Right atrium auricular region (tissue), 2 donors: ENCODE measurements at regions not wholly inside any gene's neighbourhood (a gene's known extent, or its start where the extent isn't known, plus 50 kb on each side); places are given as distances from the start of the nearest gene placed in this dataset.

Experiments
- DNase-seq: peaks from one replicate; pipeline ENCODE4 v3.0.0-alpha.2; 2019; ENCODE audit warnings: low spot score
- H3K27ac ChIP-seq, 2 donors: fragments of 200-600 bp; sonication (generic); 1 replicate in 1 of 2; 2 replicates in 1 of 2; pipeline ENCODE4 v1.5.1; 2016 to 2019
- H3K27me3 ChIP-seq, 2 donors: fragments of 200-600 bp; sonication (generic); one replicate each; pipeline versions ENCODE4 v1.5.1 to v1.6.0; 2017 to 2019
- H3K36me3 ChIP-seq: fragments of 200-600 bp; sonication (generic); one replicate; pipeline ENCODE4 v1.5.1; 2016
- H3K4me1 ChIP-seq, 2 donors: fragments of 200-600 bp; sonication (generic); one replicate each; pipeline versions ENCODE4 v1.5.1 to v1.6.0; 2017 to 2019
- H3K4me3 ChIP-seq, 2 donors: fragments of 200-600 bp; sonication (generic); 1 replicate in 1 of 2; 2 replicates in 1 of 2; pipeline ENCODE4 v1.5.1; 2017 to 2019; ENCODE audit warnings: mild to moderate bottlenecking in 1 of 2, moderate library complexity in 1 of 2
- H3K9me3 ChIP-seq, 2 donors: fragments of 200-600 bp; sonication (generic); one replicate each; pipeline ENCODE4 v1.5.1; 2019
- TF ChIP-seq, protein P1 (sequence below), 2 donors: fragments of 200-600 bp; sonication (generic); IDR thresholded peaks; one replicate each; pipeline ENCODE4 v1.5.1; 2019; ENCODE audit warnings: antibody characterized with exemption in 2 of 2

DNA sequence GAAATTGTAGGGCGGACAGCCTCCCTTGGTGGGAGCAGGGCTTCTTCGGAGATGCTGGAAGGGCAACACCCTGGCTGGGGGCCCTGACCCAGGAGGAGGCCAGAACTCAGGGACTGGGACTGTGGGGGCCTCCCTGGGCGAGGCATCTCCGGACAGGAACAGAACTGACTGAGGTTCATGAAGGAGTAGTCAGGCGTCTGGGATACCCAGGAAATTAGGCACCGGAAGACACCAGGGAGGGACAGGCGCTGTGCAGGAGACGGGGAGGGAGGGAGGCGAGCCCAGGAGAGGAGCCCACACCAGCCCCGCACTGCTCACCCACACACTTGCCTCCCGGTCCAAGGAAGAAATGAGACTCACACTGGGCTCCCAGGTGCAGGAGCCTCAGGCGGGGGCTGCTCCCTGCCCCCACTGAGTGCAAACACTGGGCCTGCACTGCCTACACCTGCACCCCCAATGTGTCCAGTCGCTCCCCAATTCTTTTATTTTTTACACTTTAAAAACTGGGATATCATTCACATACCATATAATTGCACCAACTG, 262.6 kb upstream of the SFSWAP start:
- no peak for DNase-seq
- TF ChIP-seq, protein P1, sequence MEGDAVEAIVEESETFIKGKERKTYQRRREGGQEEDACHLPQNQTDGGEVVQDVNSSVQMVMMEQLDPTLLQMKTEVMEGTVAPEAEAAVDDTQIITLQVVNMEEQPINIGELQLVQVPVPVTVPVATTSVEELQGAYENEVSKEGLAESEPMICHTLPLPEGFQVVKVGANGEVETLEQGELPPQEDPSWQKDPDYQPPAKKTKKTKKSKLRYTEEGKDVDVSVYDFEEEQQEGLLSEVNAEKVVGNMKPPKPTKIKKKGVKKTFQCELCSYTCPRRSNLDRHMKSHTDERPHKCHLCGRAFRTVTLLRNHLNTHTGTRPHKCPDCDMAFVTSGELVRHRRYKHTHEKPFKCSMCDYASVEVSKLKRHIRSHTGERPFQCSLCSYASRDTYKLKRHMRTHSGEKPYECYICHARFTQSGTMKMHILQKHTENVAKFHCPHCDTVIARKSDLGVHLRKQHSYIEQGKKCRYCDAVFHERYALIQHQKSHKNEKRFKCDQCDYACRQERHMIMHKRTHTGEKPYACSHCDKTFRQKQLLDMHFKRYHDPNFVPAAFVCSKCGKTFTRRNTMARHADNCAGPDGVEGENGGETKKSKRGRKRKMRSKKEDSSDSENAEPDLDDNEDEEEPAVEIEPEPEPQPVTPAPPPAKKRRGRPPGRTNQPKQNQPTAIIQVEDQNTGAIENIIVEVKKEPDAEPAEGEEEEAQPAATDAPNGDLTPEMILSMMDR (IDR thresholded peaks at IDR 0.05), result no peak

GRCh38 chr12:131449027-131449426, 261.9 kb upstream of the SFSWAP start:
- no peaks in the 10 kb centered on the region for H3K27me3 ChIP-seq
- H3K27ac ChIP-seq, result no peak overlapping the region
- no peaks in the 10 kb centered on the region for H3K36me3 ChIP-seq
- no peak for DNase-seq
- H3K4me1 ChIP-seq, result no peaks in the 10 kb centered on the region
- TF ChIP-seq, protein P1 (IDR thresholded peaks at IDR 0.05), result no peak
- H3K9me3 ChIP-seq, result peaks cover 0 to 25% of the 10 kb centered on the region in 2 donors
- H3K4me3 ChIP-seq, result no peak overlapping the region

More for the DNA sequence above, 262.6 kb upstream of the SFSWAP start:
- no peaks in the 10 kb centered on the region for H3K27me3 ChIP-seq
- H3K36me3 ChIP-seq, result no peaks in the 10 kb centered on the region
- no peaks in the 10 kb centered on the region for H3K4me1 ChIP-seq
- no peak overlapping the region for H3K27ac ChIP-seq
- H3K4me3 ChIP-seq, result no peak overlapping the region
- peaks cover 0 to 25% of the 10 kb centered on the region in 2 donors for H3K9me3 ChIP-seq

GRCh38 chr12:131452444-131452860, 258.4 kb upstream of the SFSWAP start:
- no peaks in the 10 kb centered on the region for H3K36me3 ChIP-seq
- TF ChIP-seq, protein P1 (IDR thresholded peaks at IDR 0.05), result peak in 1 of 2 donors; percentile 28
- no peaks in the 10 kb centered on the region for H3K27me3 ChIP-seq
- peaks cover 0 to 25% of the 10 kb centered on the region in 2 donors for H3K9me3 ChIP-seq
- H3K4me1 ChIP-seq, result no peaks in the 10 kb centered on the region
- no peak overlapping the region for H3K27ac ChIP-seq
- no peak overlapping the region for H3K4me3 ChIP-seq
- DNase-seq, result no peak

GRCh38 chr12:131454418-131455217, 256.3 kb upstream of the SFSWAP start:
- H3K27me3 ChIP-seq, result no peaks in the 10 kb centered on the region
- H3K9me3 ChIP-seq, result peaks cover 0 to 14% of the 10 kb centered on the region in 2 donors
- no peak overlapping the region for H3K4me3 ChIP-seq
- H3K27ac ChIP-seq, result no peak overlapping the region
- no peaks in the 10 kb centered on the region for H3K36me3 ChIP-seq
- TF ChIP-seq, protein P1 (IDR thresholded peaks at IDR 0.05), result peak in 1 of 2 donors; percentile 73
- H3K4me1 ChIP-seq, result no peaks in the 10 kb centered on the region
- no peak for DNase-seq

DNA sequence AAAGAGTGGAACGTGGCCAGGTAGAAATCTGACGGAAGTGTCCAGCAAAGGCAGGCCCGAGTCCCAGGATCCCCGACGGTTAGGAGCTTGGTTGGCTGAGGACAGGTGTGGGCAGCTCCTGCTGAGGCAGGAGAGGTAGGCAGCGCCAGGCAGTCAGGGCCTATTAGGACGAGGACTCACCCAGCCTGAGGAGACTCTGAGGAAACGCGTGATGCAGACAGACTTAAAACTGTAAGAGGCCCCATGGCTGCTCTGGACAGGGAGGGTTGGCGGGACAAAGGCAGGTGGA, 255.7 kb upstream of the SFSWAP start:
- Histone ChIP-seq H3K9me3 (peaks cover 0 to 13% of the 10 kb centered on the region in 2 donors), H3K4me1 (no peaks in the 10 kb centered on the region), H3K36me3 (no peaks in the 10 kb centered on the region), H3K27me3 (no peaks in the 10 kb centered on the region), H3K27ac (no peak overlapping the region), H3K4me3 (no peak overlapping the region)
- no peak for DNase-seq
- TF ChIP-seq, protein P1 (IDR thresholded peaks at IDR 0.05), result no peak
